HG02759 (cell line): ENCODE measurements at regions not wholly inside any gene's neighbourhood (a gene's known extent, or its start where the extent isn't known, plus 50 kb on each side); places are given as distances from the start of the nearest gene placed in this dataset.
"Not testable (repeated sequence)": the region's sequence is repeated elsewhere in the genome, so short reads cannot be mapped to it uniquely, and the experiment has no call there.

Experiments used
- ATAC-seq: cut with Tn5 transposase; IDR thresholded peaks from one replicate; pipeline ENCODE4 v1.9.1; 2021; ENCODE audit warnings: mild to moderate bottlenecking, moderate library complexity; ENCODE audit not compliant: unreplicated experiment

- ATAC-seq, result no peak
Observed at GRCh38 chr12:68477906-68478305, 132.8 kb upstream of the RAP1B start.

GRCh38 chr12:68478516-68479260, 132.0 kb upstream of the RAP1B start:
- no peak for ATAC-seq

- ATAC-seq, result no peak
Observed at GRCh38 chr12:68479261-68479895, 131.3 kb upstream of the RAP1B start.

GRCh38 chr12:68479896-68480291, 130.8 kb upstream of the RAP1B start:
- ATAC-seq, result no peak

GRCh38 chr12:68480526-68480925, 130.2 kb upstream of the RAP1B start:
- no peak for ATAC-seq

- ATAC-seq, result peak; percentile 55
Observed at GRCh38 chr12:68481181-68481941, 129.3 kb upstream of the RAP1B start.

GRCh38 chr12:68482014-68482413, 128.7 kb upstream of the RAP1B start:
- no peak for ATAC-seq

- peak; percentile 72 for ATAC-seq
Observed at GRCh38 chr12:68482660-68483059, 128.0 kb upstream of the RAP1B start.

- no peak for ATAC-seq
Observed at GRCh38 chr12:68483592-68484383, 126.9 kb upstream of the RAP1B start.

- ATAC-seq, result not testable (repeated sequence)
Observed at GRCh38 chr12:68484578-68484977, 126.1 kb upstream of the RAP1B start.

- ATAC-seq, result not testable (repeated sequence)
Observed at GRCh38 chr12:68486449-68486848, 124.2 kb upstream of the RAP1B start.

- ATAC-seq, result no peak
Observed at GRCh38 chr12:68487721-68488309, 122.9 kb upstream of the RAP1B start.

- no peak for ATAC-seq
Observed at GRCh38 chr12:68489273-68489672, 121.4 kb upstream of the RAP1B start.

- no peak for ATAC-seq
Observed at GRCh38 chr12:68490476-68490875, 120.2 kb upstream of the RAP1B start.

GRCh38 chr12:68491204-68491960, 119.3 kb upstream of the RAP1B start:
- ATAC-seq, result no peak

GRCh38 chr12:68495336-68496070, 115.2 kb upstream of the RAP1B start:
- no peak for ATAC-seq

- ATAC-seq, result no peak
Observed at GRCh38 chr12:68497107-68497506, 113.6 kb upstream of the RAP1B start.

- ATAC-seq, result no peak
Observed at GRCh38 chr12:68497702-68498101, 113.0 kb upstream of the RAP1B start.

- ATAC-seq, result no peak
Observed at GRCh38 chr12:68498736-68499135, 112.0 kb upstream of the RAP1B start.
